Hepatocyte (in vitro differentiated cells): ENCODE measurements at regions not wholly inside any gene's neighbourhood (a gene's known extent, or its start where the extent isn't known, plus 50 kb on each side); places are given as distances from the start of the nearest gene placed in this dataset.

Experiments
- EZH2 ChIP-seq: fragments of 200-600 bp; sonication (generic); IDR thresholded peaks from 2 replicates; pipeline ENCODE4 v1.6.1; 2016; ENCODE audit warnings: antibody characterized with exemption, mild to moderate bottlenecking, borderline replicate concordance
- EZH2phosphoT487 ChIP-seq: fragments of 200-600 bp; sonication (generic); IDR thresholded peaks from one replicate; pipeline ENCODE4 v1.6.1; 2018; ENCODE audit warnings: antibody characterized with exemption, mild to moderate bottlenecking, low read depth, moderate library complexity; ENCODE audit not compliant: unreplicated experiment, severe bottlenecking
- TF ChIP-seq, protein P1 (sequence below): fragments of 200-600 bp; sonication (generic); IDR thresholded peaks from 2 replicates; pipeline ENCODE4 v1.5.1; 2016; ENCODE audit warnings: antibody characterized with exemption, mild to moderate bottlenecking; ENCODE audit not compliant: poor library complexity

DNA sequence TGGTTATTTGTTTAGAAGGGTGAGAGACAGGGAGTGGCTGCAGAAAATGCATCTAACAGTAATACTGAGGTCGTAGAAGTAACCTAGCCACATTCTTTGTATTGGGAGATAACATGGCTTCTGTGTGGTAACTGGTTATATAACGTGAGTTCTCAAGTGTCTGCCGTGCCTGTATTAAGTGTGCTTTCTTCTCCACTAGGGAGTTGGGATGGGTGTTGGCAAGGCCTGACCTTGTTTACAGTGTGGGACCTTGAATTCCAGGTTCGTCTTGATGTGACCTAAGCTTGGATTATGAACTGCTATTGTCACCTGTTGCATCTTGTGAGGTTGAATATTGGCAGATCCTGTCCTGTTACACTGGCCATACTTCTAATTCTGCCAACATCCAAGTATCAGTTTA, 145.3 kb upstream of the NAMPT start:
- TF ChIP-seq, protein P1, sequence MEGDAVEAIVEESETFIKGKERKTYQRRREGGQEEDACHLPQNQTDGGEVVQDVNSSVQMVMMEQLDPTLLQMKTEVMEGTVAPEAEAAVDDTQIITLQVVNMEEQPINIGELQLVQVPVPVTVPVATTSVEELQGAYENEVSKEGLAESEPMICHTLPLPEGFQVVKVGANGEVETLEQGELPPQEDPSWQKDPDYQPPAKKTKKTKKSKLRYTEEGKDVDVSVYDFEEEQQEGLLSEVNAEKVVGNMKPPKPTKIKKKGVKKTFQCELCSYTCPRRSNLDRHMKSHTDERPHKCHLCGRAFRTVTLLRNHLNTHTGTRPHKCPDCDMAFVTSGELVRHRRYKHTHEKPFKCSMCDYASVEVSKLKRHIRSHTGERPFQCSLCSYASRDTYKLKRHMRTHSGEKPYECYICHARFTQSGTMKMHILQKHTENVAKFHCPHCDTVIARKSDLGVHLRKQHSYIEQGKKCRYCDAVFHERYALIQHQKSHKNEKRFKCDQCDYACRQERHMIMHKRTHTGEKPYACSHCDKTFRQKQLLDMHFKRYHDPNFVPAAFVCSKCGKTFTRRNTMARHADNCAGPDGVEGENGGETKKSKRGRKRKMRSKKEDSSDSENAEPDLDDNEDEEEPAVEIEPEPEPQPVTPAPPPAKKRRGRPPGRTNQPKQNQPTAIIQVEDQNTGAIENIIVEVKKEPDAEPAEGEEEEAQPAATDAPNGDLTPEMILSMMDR: no peak
- TF ChIP-seq EZH2phosphoT487 (no peak), EZH2 (no peak)
